ENCODE measurements at regions not wholly inside any gene's neighbourhood (a gene's known extent, or its start where the extent isn't known, plus 50 kb on each side); places are given as distances from the start of the nearest gene placed in this dataset.

GRCh38 chr5:87120518-87121303, 147.0 kb upstream of the RASA1 start:
- TF ChIP-seq CTCF (IDR thresholded peaks at IDR 0.05; ENCODE audit: low read depth, low read length, poor library complexity, severe bottlenecking) (no peak), EZH2phosphoT487 (IDR thresholded peaks at IDR 0.05; ENCODE audit: borderline replicate concordance, low read length) (no peak)
